Stimulated activated CD8-positive, alpha-beta memory T cell treated with anti-CD3 and anti-CD28 coated beads, Interleukin-15, amount 100 ng/mL, for 1 hour (primary cell): ENCODE measurements at regions not wholly inside any gene's neighbourhood (a gene's known extent, or its start where the extent isn't known, plus 50 kb on each side); places are given as distances from the start of the nearest gene placed in this dataset.
A peak's percentile ranks its signal among the peaks of the same experiment; 100 is the strongest.

Source experiments
- DNase-seq: peaks from one replicate; pipeline ENCODE4 v3.0.0-alpha.2; 2020; ENCODE audit warnings: low read depth

GRCh38 chr7:21221130-21221529 is 206.8 kb upstream of the SP4 start:
- no peak for DNase-seq

DNA sequence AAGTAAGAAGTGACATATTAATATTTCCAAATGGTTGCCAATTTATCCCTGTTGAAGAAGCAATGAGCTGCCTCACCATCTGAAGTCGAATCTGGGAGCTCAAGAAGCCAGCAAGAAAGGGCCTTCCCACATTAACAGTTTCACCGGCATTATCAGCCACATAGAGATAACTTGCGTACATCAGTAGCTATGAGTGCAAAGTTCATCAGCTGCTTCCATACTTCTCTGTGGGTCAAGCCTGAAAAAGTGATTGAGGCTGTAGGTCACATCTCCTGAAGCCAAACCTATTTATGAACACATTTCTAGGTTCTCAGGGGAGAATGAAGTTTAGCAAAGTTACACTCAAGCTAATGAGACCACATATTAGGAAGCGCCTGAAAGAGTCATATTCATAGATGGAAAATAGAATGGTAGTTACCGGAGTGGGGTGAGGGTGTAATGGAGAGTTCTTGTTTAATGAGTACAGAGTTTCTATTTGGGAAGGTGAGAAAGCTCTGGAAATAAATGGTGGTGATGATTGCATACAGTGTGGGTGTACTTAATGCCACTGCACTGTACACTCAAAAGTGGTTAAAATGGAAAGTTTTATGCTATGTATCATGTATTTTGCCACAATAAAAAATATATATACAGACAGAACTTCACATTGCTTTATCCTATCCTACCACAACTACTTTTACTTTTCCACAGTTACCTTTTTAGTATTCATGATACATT is 189.3 kb upstream of the SP4 start:
- DNase-seq = no peak

DNA sequence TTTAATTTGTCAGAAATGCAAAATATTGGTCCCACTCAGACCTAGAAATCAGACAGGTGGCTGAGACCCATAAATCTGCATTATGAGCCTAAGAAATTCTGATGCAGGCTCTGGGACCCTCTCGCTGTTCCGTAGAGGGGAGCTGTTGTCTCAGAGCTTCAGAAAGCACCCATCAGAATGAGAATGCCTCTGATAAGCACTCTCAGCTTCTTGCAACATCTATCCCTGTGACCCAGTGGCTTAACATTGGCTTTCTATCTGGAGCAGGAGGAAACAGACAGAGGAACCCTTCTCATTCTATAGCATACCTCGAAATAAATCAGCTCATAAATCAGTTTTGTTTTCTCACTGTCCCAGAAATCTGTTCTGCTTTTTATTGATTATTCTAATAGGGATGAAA is 184.6 kb upstream of the SP4 start:
- DNase-seq = no peak

GRCh38 chr7:21251151-21251800 is 176.6 kb upstream of the SP4 start:
- DNase-seq = no peak

- DNase-seq = no peak
Observed at GRCh38 chr7:21253740-21254687, 173.9 kb upstream of the SP4 start.

DNA sequence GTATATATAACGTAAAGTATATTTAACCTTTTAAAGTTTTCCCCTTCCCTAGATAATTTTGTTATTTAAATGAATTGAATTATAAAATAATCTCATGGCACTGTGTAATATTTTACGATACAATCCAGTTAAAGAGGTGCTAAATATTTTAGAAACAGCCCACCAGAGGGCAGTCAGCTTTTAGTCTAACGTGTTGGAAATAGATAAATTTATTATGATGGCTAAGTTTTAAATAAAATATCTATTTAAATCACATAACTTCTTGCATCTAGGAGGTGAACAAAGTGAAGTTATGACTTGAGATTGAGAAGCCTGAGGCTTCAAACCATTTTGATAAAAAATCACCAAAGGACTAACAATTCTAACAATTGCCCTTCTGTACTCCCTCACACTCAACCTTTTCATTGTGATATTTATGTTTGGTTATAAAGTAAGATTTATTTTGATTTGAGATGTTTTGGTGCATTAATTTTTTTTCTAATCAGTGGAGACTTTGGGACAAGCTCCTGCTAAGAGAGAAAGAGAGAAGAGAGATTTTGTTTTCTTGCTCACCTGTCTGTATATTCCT is 171.5 kb upstream of the SP4 start:
- no peak for DNase-seq

- no peak for DNase-seq
Observed at GRCh38 chr7:21260939-21261338, 166.9 kb upstream of the SP4 start.

- DNase-seq = peak; percentile 24
Observed at GRCh38 chr7:21261627-21262594, 166.0 kb upstream of the SP4 start.

- DNase-seq = no peak
Observed at GRCh38 chr7:21269021-21269420, 158.9 kb upstream of the SP4 start.

GRCh38 chr7:21276471-21277035 is 151.3 kb upstream of the SP4 start:
- no peak for DNase-seq

GRCh38 chr7:21278944-21279343 is 148.9 kb upstream of the SP4 start:
- no peak for DNase-seq

DNA sequence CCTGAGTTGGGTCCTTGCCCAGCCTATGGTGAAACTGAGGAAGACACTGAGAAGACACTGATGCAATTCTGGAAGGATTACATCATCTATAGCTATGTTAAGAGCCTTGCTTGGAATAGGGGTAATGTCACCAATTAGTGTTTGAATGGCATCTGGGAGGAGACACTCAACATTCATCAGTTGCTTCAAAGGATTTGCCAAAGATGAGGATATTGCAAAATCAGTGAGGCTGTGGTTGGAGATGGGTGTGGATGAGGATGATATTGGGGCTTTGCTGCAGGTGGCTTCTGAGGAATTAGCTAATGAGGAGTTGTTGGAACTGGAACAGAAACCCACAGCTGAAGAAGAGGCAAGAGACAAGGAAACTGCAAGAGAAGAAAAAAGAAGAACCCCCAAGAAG is 146.7 kb upstream of the SP4 start:
- DNase-seq = no peak

DNA sequence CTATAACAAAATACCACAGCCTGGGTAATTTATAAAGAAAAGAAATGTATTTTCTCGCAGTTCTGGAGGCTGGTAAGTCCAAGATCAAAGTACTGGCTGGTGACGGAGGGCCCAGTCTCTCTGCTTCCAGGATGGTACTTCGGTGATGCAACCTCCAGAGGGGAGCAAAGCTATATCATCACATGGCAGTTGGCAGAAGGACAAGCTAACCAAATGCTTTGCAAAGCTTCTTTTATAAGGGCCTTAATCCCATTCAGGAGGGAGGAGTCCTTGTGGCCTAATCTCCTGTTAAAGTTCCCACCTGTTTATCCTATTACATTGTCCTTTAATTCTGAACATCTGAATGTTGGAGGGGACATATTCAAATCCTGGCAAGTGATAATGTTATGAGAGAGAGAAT is 134.1 kb upstream of the SP4 start:
- no peak for DNase-seq

DNA sequence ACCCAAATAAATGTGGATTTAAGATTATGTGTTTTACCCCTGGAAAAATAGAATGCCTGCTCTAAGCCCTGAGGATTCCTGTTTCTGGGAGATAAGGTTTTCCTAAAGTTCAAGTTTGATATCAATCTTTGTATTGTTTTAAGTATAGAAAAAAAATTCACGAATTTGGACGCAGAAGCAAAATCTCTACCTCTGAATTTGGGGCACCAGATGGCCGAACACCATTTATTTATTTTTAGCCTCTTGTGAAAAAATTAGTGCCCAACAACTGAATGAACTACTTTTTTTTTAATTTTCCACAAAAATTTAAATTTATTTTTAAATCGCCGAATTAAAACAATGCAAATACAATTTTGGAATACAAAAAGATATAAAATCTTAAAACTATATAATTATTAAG is 128.1 kb upstream of the SP4 start:
- DNase-seq = no peak

GRCh38 chr7:21300692-21301091 is 127.2 kb upstream of the SP4 start:
- DNase-seq = no peak

- no peak for DNase-seq
Observed at GRCh38 chr7:21304808-21305375, 123.0 kb upstream of the SP4 start.

- no peak for DNase-seq
Observed at GRCh38 chr7:21305455-21306235, 122.2 kb upstream of the SP4 start.

GRCh38 chr7:21314954-21315353 is 112.9 kb upstream of the SP4 start:
- DNase-seq = no peak

GRCh38 chr7:21317966-21318915 is 109.6 kb upstream of the SP4 start:
- no peak for DNase-seq
